Hematopoietic multipotent progenitor cell (in vitro differentiated cells): ENCODE measurements at regions not wholly inside any gene's neighbourhood (a gene's known extent, or its start where the extent isn't known, plus 50 kb on each side); places are given as distances from the start of the nearest gene placed in this dataset.
"Not testable (repeated sequence)": the region's sequence is repeated elsewhere in the genome, so short reads cannot be mapped to it uniquely, and the experiment has no call there.

ENCODE experiments used
- DNase-seq, 3 donors: peaks; one replicate each; pipeline ENCODE4 v3.0.0-alpha.2; 2011 to 2015; ENCODE audit warnings: low read depth in 2 of 3, low spot score in 2 of 3

GRCh38 chr14:27205036-27205435 lies 607.2 kb upstream of the NOVA1 start:
- DNase-seq: no peak

- no peak for DNase-seq
Measured at GRCh38 chr14:27211741-27212140, 613.9 kb upstream of the NOVA1 start.

GRCh38 chr14:27222671-27223070 lies 624.8 kb upstream of the NOVA1 start:
- DNase-seq: no peak

GRCh38 chr14:27223906-27224305 lies 626.1 kb upstream of the NOVA1 start:
- DNase-seq: no peak

GRCh38 chr14:27228053-27228452 lies 630.2 kb upstream of the NOVA1 start:
- DNase-seq: no peak

GRCh38 chr14:27234331-27234730 lies 636.5 kb upstream of the NOVA1 start:
- DNase-seq: no peak

GRCh38 chr14:27236601-27237000 lies 638.8 kb upstream of the NOVA1 start:
- no peak for DNase-seq

GRCh38 chr14:27242874-27243273 lies 645.0 kb upstream of the NOVA1 start:
- DNase-seq: no peak

GRCh38 chr14:27243365-27243764 lies 645.5 kb upstream of the NOVA1 start:
- DNase-seq: no peak

- no peak for DNase-seq
Measured at GRCh38 chr14:27245947-27246346, 648.1 kb upstream of the NOVA1 start.

- DNase-seq: no peak
Measured at GRCh38 chr14:27253966-27254365, 656.1 kb upstream of the NOVA1 start.

- no peak for DNase-seq
Measured at GRCh38 chr14:27256805-27257204, 659.0 kb upstream of the NOVA1 start.

- DNase-seq: no peak
Measured at GRCh38 chr14:27267876-27268275, 670.0 kb upstream of the NOVA1 start.

- no peak for DNase-seq
Measured at GRCh38 chr14:27270716-27271115, 672.9 kb upstream of the NOVA1 start.

- DNase-seq: no peak
Measured at GRCh38 chr14:27278341-27278740, 680.5 kb upstream of the NOVA1 start.

- no peak for DNase-seq
Measured at GRCh38 chr14:27305441-27305945, 707.7 kb upstream of the NOVA1 start.

GRCh38 chr14:27312730-27313129 lies 714.9 kb upstream of the NOVA1 start:
- not testable (repeated sequence) for DNase-seq

GRCh38 chr14:27314231-27314630 lies 716.4 kb upstream of the NOVA1 start:
- DNase-seq: no peak

- DNase-seq: no peak
Measured at GRCh38 chr14:27315477-27315876, 717.6 kb upstream of the NOVA1 start.

GRCh38 chr14:27315947-27316346 lies 718.1 kb upstream of the NOVA1 start:
- no peak for DNase-seq

GRCh38 chr14:27318774-27319420 lies 721.1 kb upstream of the NOVA1 start:
- no peak for DNase-seq

GRCh38 chr14:27320261-27320660 lies 722.4 kb upstream of the NOVA1 start:
- DNase-seq: no peak

- DNase-seq: no peak
Measured at GRCh38 chr14:27327095-27327494, 729.3 kb upstream of the NOVA1 start.
